ENCODE measurements at regions not wholly inside any gene's neighbourhood (a gene's known extent, or its start where the extent isn't known, plus 50 kb on each side); places are given as distances from the start of the nearest gene placed in this dataset.

- no peak overlapping the region for H3K4me3 ChIP-seq
- no peak for DNase-seq
- intact Hi-C loops (cut with DNase I; ENCODE audit: low total_unique reads), result no loop called here
- H3K27ac ChIP-seq, result no peak overlapping the region
- TF ChIP-seq CTCF (IDR thresholded peaks at IDR 0.05 in 8 of 11, conservative IDR thresholded peaks at IDR 0.05 in 3 of 11), result no peak
- no peak for TF ChIP-seq POLR2AphosphoS5 (IDR thresholded peaks at IDR 0.05)
- no peak for TF ChIP-seq POLR2A (IDR thresholded peaks at IDR 0.05)
- H3K27me3 ChIP-seq (replicated peaks in 1 of 7), result no peaks in the 10 kb centered on the region
- H3K4me1 ChIP-seq, result no peaks in the 10 kb centered on the region
- H3K9me3 ChIP-seq, result no peaks in the 10 kb centered on the region
- 56 to 82% (median 73%) methylated on average over 3 of the region's 3 CpGs for WGBS, 5 donors
- H3K36me3 ChIP-seq, result no peaks in the 10 kb centered on the region
These were observed 171.7 kb downstream of the WNT5A start for GRCh38 chr3:55315396-55315795.

GRCh38 chr3:55313666-55314065 is 173.4 kb downstream of the WNT5A start:
- Histone ChIP-seq H3K36me3 (no peaks in the 10 kb centered on the region), H3K27ac (no peak overlapping the region), H3K27me3 (replicated peaks in 1 of 7) (no peaks in the 10 kb centered on the region), H3K4me1 (no peaks in the 10 kb centered on the region), H3K9me3 (no peaks in the 10 kb centered on the region), H3K4me3 (no peak overlapping the region)
- intact Hi-C loops (cut with DNase I; ENCODE audit: low total_unique reads), result no loop called here
- DNase-seq, result no peak
- TF ChIP-seq CTCF (IDR thresholded peaks at IDR 0.05 in 8 of 11, conservative IDR thresholded peaks at IDR 0.05 in 3 of 11) (no peak), POLR2AphosphoS5 (IDR thresholded peaks at IDR 0.05) (no peak), POLR2A (IDR thresholded peaks at IDR 0.05) (no peak)
- 75 to 84% (median 82%) methylated on average over 7 of the region's 7 CpGs for WGBS, 5 donors

- WGBS, 5 donors, result 57 to 71% (median 65%) methylated on average over 3 of the region's 3 CpGs
- no peak for TF ChIP-seq CTCF (IDR thresholded peaks at IDR 0.05 in 8 of 11, conservative IDR thresholded peaks at IDR 0.05 in 3 of 11)
- no peak for TF ChIP-seq POLR2A (IDR thresholded peaks at IDR 0.05)
- no peak for TF ChIP-seq POLR2AphosphoS5 (IDR thresholded peaks at IDR 0.05)
These were observed 177.8 kb downstream of the WNT5A start for GRCh38 chr3:55309336-55309735.

GRCh38 chr3:55307622-55308021 is 179.5 kb downstream of the WNT5A start:
- TF ChIP-seq CTCF (IDR thresholded peaks at IDR 0.05 in 8 of 11, conservative IDR thresholded peaks at IDR 0.05 in 3 of 11) (no peak), POLR2AphosphoS5 (IDR thresholded peaks at IDR 0.05) (no peak), POLR2A (IDR thresholded peaks at IDR 0.05) (no peak)
- Histone ChIP-seq H3K9me3 (no peaks in the 10 kb centered on the region), H3K27me3 (replicated peaks in 1 of 7) (no peaks in the 10 kb centered on the region), H3K4me3 (no peak overlapping the region), H3K27ac (no peak overlapping the region), H3K4me1 (no peaks in the 10 kb centered on the region), H3K36me3 (no peaks in the 10 kb centered on the region)
- intact Hi-C loops (cut with DNase I; ENCODE audit: low total_unique reads), result no loop called here
- 80 to 91% (median 90%) methylated on average over 2 of the region's 2 CpGs for WGBS, 5 donors
- no peak for DNase-seq

More at GRCh38 chr3:55309336-55309735, 177.8 kb downstream of the WNT5A start:
- no peaks in the 10 kb centered on the region for H3K27me3 ChIP-seq (replicated peaks in 1 of 7)
- no peak for DNase-seq
- H3K36me3 ChIP-seq, result no peaks in the 10 kb centered on the region
- no peaks in the 10 kb centered on the region for H3K4me1 ChIP-seq
- no peaks in the 10 kb centered on the region for H3K9me3 ChIP-seq
- no peak overlapping the region for H3K27ac ChIP-seq
- intact Hi-C loops (cut with DNase I; ENCODE audit: low total_unique reads), result no loop called here
- no peak overlapping the region for H3K4me3 ChIP-seq

Data from spleen (tissue), 11 donors.